ENCODE measurements at regions not wholly inside any gene's neighbourhood (a gene's known extent, or its start where the extent isn't known, plus 50 kb on each side); places are given as distances from the start of the nearest gene placed in this dataset.

- CTCF ChIA-PET, result no interaction called here
- Mint-ChIP-seq H3K27ac (no peak overlapping the region), H3K36me3 (ENCODE audit: low read depth) (no peaks in the 10 kb centered on the region), H3K9me3 (peaks cover 1% of the 10 kb centered on the region), H3K4me3 (no peak overlapping the region), H3K27me3 (ENCODE audit: low read depth) (no peaks in the 10 kb centered on the region), H3K4me1 (ENCODE audit: low read depth) (no peaks in the 10 kb centered on the region)
- intact Hi-C loops (cut with micrococcal nuclease), result no loop called here
- no peak for DNase-seq
These were observed 620.0 kb upstream of the SEL1L start for GRCh38 chr14:82153689-82154088.

- intact Hi-C loops (cut with micrococcal nuclease), result no loop called here
- Mint-ChIP-seq H3K4me1 (ENCODE audit: low read depth) (no peaks in the 10 kb centered on the region), H3K27me3 (ENCODE audit: low read depth) (no peaks in the 10 kb centered on the region), H3K4me3 (no peak overlapping the region), H3K36me3 (ENCODE audit: low read depth) (peaks cover 1% of the 10 kb centered on the region), H3K9me3 (peaks cover 8% of the 10 kb centered on the region), H3K27ac (no peak overlapping the region)
- CTCF ChIA-PET, result no interaction called here
- DNase-seq, result no peak
These were observed 626.0 kb upstream of the SEL1L start for GRCh38 chr14:82159624-82160023.

- H3K27me3 Mint-ChIP-seq (ENCODE audit: low read depth), result no peaks in the 10 kb centered on the region
- H3K4me1 Mint-ChIP-seq (ENCODE audit: low read depth), result no peaks in the 10 kb centered on the region
- no peak for DNase-seq
- H3K4me3 Mint-ChIP-seq, result no peak overlapping the region
- H3K36me3 Mint-ChIP-seq (ENCODE audit: low read depth), result no peaks in the 10 kb centered on the region
- CTCF ChIA-PET, result interaction anchor here (0.6 kb wide), 1 partner anchor 663 kb away, joined by 5 read pairs; no protein-coding TSS in a partner anchor
- H3K9me3 Mint-ChIP-seq, result peaks cover 15% of the 10 kb centered on the region
- intact Hi-C loops (cut with micrococcal nuclease), result no loop called here
- H3K27ac Mint-ChIP-seq, result no peak overlapping the region
These were observed 646.5 kb upstream of the SEL1L start for GRCh38 chr14:82180139-82180538.

GRCh38 chr14:82182646-82183045, 649.0 kb upstream of the SEL1L start:
- H3K4me3 Mint-ChIP-seq, result no peak overlapping the region
- intact Hi-C loops (cut with micrococcal nuclease), result no loop called here
- H3K27ac Mint-ChIP-seq, result no peak overlapping the region
- H3K9me3 Mint-ChIP-seq, result peaks cover 11% of the 10 kb centered on the region
- H3K27me3 Mint-ChIP-seq (ENCODE audit: low read depth), result no peaks in the 10 kb centered on the region
- no peaks in the 10 kb centered on the region for H3K4me1 Mint-ChIP-seq (ENCODE audit: low read depth)
- no peak for DNase-seq
- no peaks in the 10 kb centered on the region for H3K36me3 Mint-ChIP-seq (ENCODE audit: low read depth)
- CTCF ChIA-PET, result no interaction called here

- DNase-seq, result no peak
- no peaks in the 10 kb centered on the region for H3K27me3 Mint-ChIP-seq (ENCODE audit: low read depth)
- CTCF ChIA-PET, result no interaction called here
- peaks cover 6% of the 10 kb centered on the region for H3K9me3 Mint-ChIP-seq
- no peak overlapping the region for H3K4me3 Mint-ChIP-seq
- no peaks in the 10 kb centered on the region for H3K4me1 Mint-ChIP-seq (ENCODE audit: low read depth)
- no peaks in the 10 kb centered on the region for H3K36me3 Mint-ChIP-seq (ENCODE audit: low read depth)
- no peak overlapping the region for H3K27ac Mint-ChIP-seq
- intact Hi-C loops (cut with micrococcal nuclease), result no loop called here
These were observed 657.1 kb upstream of the SEL1L start for GRCh38 chr14:82190742-82191141.

- CTCF ChIA-PET, result no interaction called here
- DNase-seq, result no peak
- intact Hi-C loops (cut with micrococcal nuclease), result no loop called here
- Mint-ChIP-seq H3K9me3 (peaks cover 6% of the 10 kb centered on the region), H3K27ac (no peak overlapping the region), H3K36me3 (ENCODE audit: low read depth) (no peaks in the 10 kb centered on the region), H3K4me3 (no peak overlapping the region), H3K4me1 (ENCODE audit: low read depth) (no peaks in the 10 kb centered on the region), H3K27me3 (ENCODE audit: low read depth) (no peaks in the 10 kb centered on the region)
These were observed 658.7 kb upstream of the SEL1L start for GRCh38 chr14:82192387-82192786.

- Mint-ChIP-seq H3K9me3 (peaks cover 8% of the 10 kb centered on the region), H3K4me3 (no peak overlapping the region), H3K27ac (no peak overlapping the region), H3K27me3 (ENCODE audit: low read depth) (no peaks in the 10 kb centered on the region), H3K36me3 (ENCODE audit: low read depth) (no peaks in the 10 kb centered on the region), H3K4me1 (ENCODE audit: low read depth) (no peaks in the 10 kb centered on the region)
- DNase-seq, result no peak
- intact Hi-C loops (cut with micrococcal nuclease), result no loop called here
- CTCF ChIA-PET, result no interaction called here
These were observed 689.6 kb upstream of the SEL1L start for GRCh38 chr14:82223276-82223675.

- no peak overlapping the region for H3K4me3 Mint-ChIP-seq
- CTCF ChIA-PET, result no interaction called here
- peaks cover 6% of the 10 kb centered on the region for H3K9me3 Mint-ChIP-seq
- no peaks in the 10 kb centered on the region for H3K27me3 Mint-ChIP-seq (ENCODE audit: low read depth)
- intact Hi-C loops (cut with micrococcal nuclease), result no loop called here
- H3K27ac Mint-ChIP-seq, result no peak overlapping the region
- no peaks in the 10 kb centered on the region for H3K36me3 Mint-ChIP-seq (ENCODE audit: low read depth)
- no peak for DNase-seq
- no peaks in the 10 kb centered on the region for H3K4me1 Mint-ChIP-seq (ENCODE audit: low read depth)
These were observed 691.0 kb upstream of the SEL1L start for GRCh38 chr14:82224610-82225009.

- CTCF ChIA-PET, result no interaction called here
- no peak for DNase-seq
- Mint-ChIP-seq H3K27ac (no peak overlapping the region), H3K36me3 (ENCODE audit: low read depth) (no peaks in the 10 kb centered on the region), H3K9me3 (peaks cover 7% of the 10 kb centered on the region), H3K4me1 (ENCODE audit: low read depth) (no peaks in the 10 kb centered on the region), H3K27me3 (ENCODE audit: low read depth) (no peaks in the 10 kb centered on the region), H3K4me3 (no peak overlapping the region)
- intact Hi-C loops (cut with micrococcal nuclease), result no loop called here
These were observed 697.1 kb upstream of the SEL1L start for GRCh38 chr14:82230748-82231147.

- Mint-ChIP-seq H3K4me3 (no peak overlapping the region), H3K27me3 (ENCODE audit: low read depth) (no peaks in the 10 kb centered on the region), H3K4me1 (ENCODE audit: low read depth) (no peaks in the 10 kb centered on the region), H3K9me3 (peaks cover 11% of the 10 kb centered on the region), H3K27ac (no peak overlapping the region), H3K36me3 (ENCODE audit: low read depth) (no peaks in the 10 kb centered on the region)
- intact Hi-C loops (cut with micrococcal nuclease), result no loop called here
- CTCF ChIA-PET, result no interaction called here
- DNase-seq, result no peak
These were observed 705.0 kb upstream of the SEL1L start for GRCh38 chr14:82238649-82239048.

GRCh38 chr14:82239223-82239622, 705.6 kb upstream of the SEL1L start:
- H3K27ac Mint-ChIP-seq, result no peak overlapping the region
- no peaks in the 10 kb centered on the region for H3K4me1 Mint-ChIP-seq (ENCODE audit: low read depth)
- H3K27me3 Mint-ChIP-seq (ENCODE audit: low read depth), result no peaks in the 10 kb centered on the region
- H3K9me3 Mint-ChIP-seq, result peaks cover 11% of the 10 kb centered on the region
- DNase-seq, result no peak
- intact Hi-C loops (cut with micrococcal nuclease), result no loop called here
- no peak overlapping the region for H3K4me3 Mint-ChIP-seq
- CTCF ChIA-PET, result no interaction called here
- H3K36me3 Mint-ChIP-seq (ENCODE audit: low read depth), result no peaks in the 10 kb centered on the region

- intact Hi-C loops (cut with micrococcal nuclease), result no loop called here
- CTCF ChIA-PET, result no interaction called here
- no peaks in the 10 kb centered on the region for H3K9me3 Mint-ChIP-seq
- no peaks in the 10 kb centered on the region for H3K4me1 Mint-ChIP-seq (ENCODE audit: low read depth)
- H3K4me3 Mint-ChIP-seq, result no peak overlapping the region
- no peaks in the 10 kb centered on the region for H3K27me3 Mint-ChIP-seq (ENCODE audit: low read depth)
- H3K36me3 Mint-ChIP-seq (ENCODE audit: low read depth), result no peaks in the 10 kb centered on the region
- no peak for DNase-seq
- H3K27ac Mint-ChIP-seq, result no peak overlapping the region
These were observed 711.1 kb upstream of the SEL1L start for GRCh38 chr14:82244791-82245190.

GRCh38 chr14:82251494-82251893, 717.8 kb upstream of the SEL1L start:
- H3K36me3 Mint-ChIP-seq (ENCODE audit: low read depth), result no peaks in the 10 kb centered on the region

GRCh38 chr14:82270286-82270685, 736.6 kb upstream of the SEL1L start:
- no peaks in the 10 kb centered on the region for H3K4me1 Mint-ChIP-seq (ENCODE audit: low read depth)
- intact Hi-C loops (cut with micrococcal nuclease), result no loop called here
- CTCF ChIA-PET, result interaction anchor here (0.7 kb wide), 1 partner anchor 9 kb away, joined by 4 read pairs; no protein-coding TSS in a partner anchor
- no peak overlapping the region for H3K27ac Mint-ChIP-seq
- H3K4me3 Mint-ChIP-seq, result no peak overlapping the region
- no peaks in the 10 kb centered on the region for H3K36me3 Mint-ChIP-seq (ENCODE audit: low read depth)
- DNase-seq, result no peak
- H3K9me3 Mint-ChIP-seq, result peaks cover 2% of the 10 kb centered on the region
- H3K27me3 Mint-ChIP-seq (ENCODE audit: low read depth), result no peaks in the 10 kb centered on the region

More at GRCh38 chr14:82251494-82251893, 717.8 kb upstream of the SEL1L start:
- Mint-ChIP-seq H3K4me1 (ENCODE audit: low read depth) (no peaks in the 10 kb centered on the region), H3K27ac (no peak overlapping the region), H3K9me3 (peaks cover 7% of the 10 kb centered on the region), H3K27me3 (ENCODE audit: low read depth) (no peaks in the 10 kb centered on the region), H3K4me3 (no peak overlapping the region)
- intact Hi-C loops (cut with micrococcal nuclease), result no loop called here
- CTCF ChIA-PET, result no interaction called here
- DNase-seq, result no peak

Measured in activated naive CD4-positive, alpha-beta T cell treated with anti-CD3 and anti-CD28 coated beads for 36 hours (primary cell).